Neural progenitor cell (in vitro differentiated cells): ENCODE measurements at regions not wholly inside any gene's neighbourhood (a gene's known extent, or its start where the extent isn't known, plus 50 kb on each side); places are given as distances from the start of the nearest gene placed in this dataset.

Experiments
- CTCF ChIP-seq: fragments of 200-600 bp; sonication (generic); IDR thresholded peaks from 2 replicates; pipeline ENCODE4 v1.5.1; 2017; ENCODE audit warnings: antibody characterized with exemption, mild to moderate bottlenecking
- EZH2 ChIP-seq: fragments of 200-600 bp; sonication (generic); IDR thresholded peaks from 2 replicates; pipeline ENCODE4 v1.6.1; 2017; ENCODE audit warnings: antibody characterized with exemption, mild to moderate bottlenecking, moderate library complexity

- TF ChIP-seq CTCF = no peak
- no peak for TF ChIP-seq EZH2
Observed at GRCh38 chr5:135218790-135219568, 180.1 kb downstream of the MACROH2A1 start.
